Activated CD4-positive, alpha-beta T cell treated with anti-CD3 and anti-CD28 coated beads for 36 hours (primary cell): ENCODE measurements at regions not wholly inside any gene's neighbourhood (a gene's known extent, or its start where the extent isn't known, plus 50 kb on each side); places are given as distances from the start of the nearest gene placed in this dataset.

ENCODE experiments used
- ATAC-seq: fragments of 200-7000 bp; cut with Tn5 transposase; one replicate; pipeline ENCODE4 v1.10.0; 2021; ENCODE audit warnings: mild to moderate bottlenecking, moderate library complexity
- CTCF ChIA-PET: fragments of 350-600 bp; sonication (Branson Sonifier 250); formaldehyde crosslinking; loops from one replicate; lab custom pipeline; 2021; ENCODE audit warnings: antibody characterized with exemption; lab: Charles Lee
- POLR2A ChIA-PET: fragments of 350-600 bp; sonication (Branson Sonifier 250); formaldehyde crosslinking; loops from one replicate; lab custom pipeline; 2021; ENCODE audit warnings: antibody characterized with exemption, inconsistent platforms; lab: Charles Lee
- DNase-seq: peaks from one replicate; pipeline ENCODE4 v3.0.0-alpha.2; 2020
- H3K27ac Mint-ChIP-seq: one replicate; pipeline ENCODE4 v1.8.0; 2021; ENCODE audit warnings: mixed read lengths
- H3K27me3 Mint-ChIP-seq: one replicate; pipeline ENCODE4 v1.8.0; 2021; ENCODE audit warnings: mixed read lengths
- H3K36me3 Mint-ChIP-seq: one replicate; pipeline ENCODE4 v1.8.0; 2021; ENCODE audit warnings: low read depth, mixed read lengths
- H3K4me1 Mint-ChIP-seq: one replicate; pipeline ENCODE4 v1.8.0; 2021; ENCODE audit warnings: mixed read lengths
- H3K4me3 Mint-ChIP-seq: one replicate; pipeline ENCODE4 v1.8.0; 2021; ENCODE audit warnings: mild to moderate bottlenecking, moderate library complexity, mixed read lengths
- H3K9me3 Mint-ChIP-seq: one replicate; pipeline ENCODE4 v1.8.0; 2021; ENCODE audit warnings: low read depth, mixed read lengths
- intact Hi-C, 2 experiments: fragments of 100-400 bp; cut with DNase I in 1 of 2; cut with micrococcal nuclease in 1 of 2; formaldehyde crosslinking; loops; one replicate each; pipeline versions ENCODE4 v1.14.2 to v1.15.1; 2022 to 2024; cut with DNase I, micrococcal nuclease

- Mint-ChIP-seq H3K36me3 (no peaks in the 10 kb centered on the region), H3K27me3 (no peaks in the 10 kb centered on the region), H3K4me3 (no peak overlapping the region), H3K9me3 (no peaks in the 10 kb centered on the region), H3K27ac (no peak overlapping the region), H3K4me1 (peaks cover 8% of the 10 kb centered on the region)
- DNase-seq (no peak), ATAC-seq (peak; percentile 86)
- POLR2A ChIA-PET, result interaction anchor here (0.6 kb wide), 1 partner anchor 228 kb away, joined by 3 read pairs; no protein-coding TSS in a partner anchor
- intact Hi-C loops, result no loop called here
- CTCF ChIA-PET, result interaction anchor here (1.3 kb wide), 1 partner anchor 13 kb away, joined by 3 read pairs; no protein-coding TSS in a partner anchor
Measured at GRCh38 chr3:180188512-180189309, 152.0 kb upstream of the PEX5L start.

GRCh38 chr3:180189310-180189648 is 152.5 kb upstream of the PEX5L start:
- CTCF ChIA-PET, result no interaction called here
- intact Hi-C loops, result no loop called here
- DNase-seq, result peak; percentile 9
- peak; percentile 46 for ATAC-seq
- H3K4me3 Mint-ChIP-seq, result no peak overlapping the region
- no peaks in the 10 kb centered on the region for H3K36me3 Mint-ChIP-seq
- no peaks in the 10 kb centered on the region for H3K27me3 Mint-ChIP-seq
- POLR2A ChIA-PET, result interaction anchor here (0.6 kb wide), 1 partner anchor 229 kb away, joined by 3 read pairs; no protein-coding TSS in a partner anchor
- H3K27ac Mint-ChIP-seq, result no peak overlapping the region
- H3K9me3 Mint-ChIP-seq, result no peaks in the 10 kb centered on the region
- H3K4me1 Mint-ChIP-seq, result peaks cover 8% of the 10 kb centered on the region

- Mint-ChIP-seq H3K9me3 (no peaks in the 10 kb centered on the region), H3K27me3 (peaks cover 3% of the 10 kb centered on the region), H3K4me1 (no peaks in the 10 kb centered on the region), H3K4me3 (no peak overlapping the region), H3K27ac (no peak overlapping the region), H3K36me3 (no peaks in the 10 kb centered on the region)
- no peak for DNase-seq
- ChIA-PET POLR2A (no interaction called here), CTCF (no interaction called here)
- intact Hi-C loops, result no loop called here
- no peak for ATAC-seq
Measured at GRCh38 chr3:180196658-180197057, 159.9 kb upstream of the PEX5L start.

- H3K36me3 Mint-ChIP-seq, result no peaks in the 10 kb centered on the region
- H3K4me1 Mint-ChIP-seq, result no peaks in the 10 kb centered on the region
- CTCF ChIA-PET, result interaction anchor here (1.0 kb wide), 1 partner anchor 93 kb away, joined by 3 read pairs; no protein-coding TSS in a partner anchor
- DNase-seq, result no peak
- H3K4me3 Mint-ChIP-seq, result no peak overlapping the region
- POLR2A ChIA-PET, result no interaction called here
- no peaks in the 10 kb centered on the region for H3K9me3 Mint-ChIP-seq
- H3K27ac Mint-ChIP-seq, result no peak overlapping the region
- peaks cover 3% of the 10 kb centered on the region for H3K27me3 Mint-ChIP-seq
- ATAC-seq, result no peak
- intact Hi-C loops, result no loop called here
Measured at GRCh38 chr3:180199417-180199995, 162.8 kb upstream of the PEX5L start.

- no peaks in the 10 kb centered on the region for H3K27me3 Mint-ChIP-seq
- ChIA-PET POLR2A (no interaction called here), CTCF (no interaction called here)
- ATAC-seq, result no peak
- H3K9me3 Mint-ChIP-seq, result peaks cover 6% of the 10 kb centered on the region
- no peak overlapping the region for H3K27ac Mint-ChIP-seq
- no peaks in the 10 kb centered on the region for H3K4me1 Mint-ChIP-seq
- no peak for DNase-seq
- H3K36me3 Mint-ChIP-seq, result no peaks in the 10 kb centered on the region
- H3K4me3 Mint-ChIP-seq, result no peak overlapping the region
- intact Hi-C loops, result no loop called here
Measured at GRCh38 chr3:180215866-180216265, 179.1 kb upstream of the PEX5L start.

GRCh38 chr3:180223268-180223667 is 186.5 kb upstream of the PEX5L start:
- H3K4me3 Mint-ChIP-seq, result no peak overlapping the region
- H3K9me3 Mint-ChIP-seq, result peaks cover 13% of the 10 kb centered on the region
- no peaks in the 10 kb centered on the region for H3K27me3 Mint-ChIP-seq
- H3K4me1 Mint-ChIP-seq, result no peaks in the 10 kb centered on the region
- intact Hi-C loops, result no loop called here
- DNase-seq (no peak), ATAC-seq (no peak)
- H3K27ac Mint-ChIP-seq, result no peak overlapping the region
- POLR2A ChIA-PET, result no interaction called here
- no peaks in the 10 kb centered on the region for H3K36me3 Mint-ChIP-seq
- CTCF ChIA-PET, result interaction anchor here (0.7 kb wide), 1 partner anchor 54 kb away, joined by 3 read pairs; no protein-coding TSS in a partner anchor

- POLR2A ChIA-PET, result no interaction called here
- ATAC-seq, result no peak
- H3K36me3 Mint-ChIP-seq, result no peaks in the 10 kb centered on the region
- H3K27ac Mint-ChIP-seq, result no peak overlapping the region
- H3K9me3 Mint-ChIP-seq, result peaks cover 23% of the 10 kb centered on the region
- H3K4me3 Mint-ChIP-seq, result no peak overlapping the region
- no peaks in the 10 kb centered on the region for H3K4me1 Mint-ChIP-seq
- no peaks in the 10 kb centered on the region for H3K27me3 Mint-ChIP-seq
- no peak for DNase-seq
- intact Hi-C loops, result no loop called here
- CTCF ChIA-PET, result no interaction called here
Measured at GRCh38 chr3:180229113-180229512, 192.4 kb upstream of the PEX5L start.

GRCh38 chr3:180239939-180240338 is 203.2 kb upstream of the PEX5L start:
- H3K4me3 Mint-ChIP-seq, result no peak overlapping the region
- ChIA-PET CTCF (no interaction called here), POLR2A (no interaction called here)
- intact Hi-C loops, result no loop called here
- no peaks in the 10 kb centered on the region for H3K27me3 Mint-ChIP-seq
- no peak for DNase-seq
- H3K9me3 Mint-ChIP-seq, result peaks cover 4% of the 10 kb centered on the region
- H3K36me3 Mint-ChIP-seq, result peaks cover 1% of the 10 kb centered on the region
- H3K27ac Mint-ChIP-seq, result no peak overlapping the region
- ATAC-seq, result no peak
- no peaks in the 10 kb centered on the region for H3K4me1 Mint-ChIP-seq

- Mint-ChIP-seq H3K4me1 (no peaks in the 10 kb centered on the region), H3K9me3 (no peaks in the 10 kb centered on the region), H3K27me3 (peaks cover 3% of the 10 kb centered on the region), H3K27ac (no peak overlapping the region), H3K4me3 (no peak overlapping the region), H3K36me3 (no peaks in the 10 kb centered on the region)
- intact Hi-C loops, result no loop called here
- DNase-seq (no peak), ATAC-seq (no peak)
- ChIA-PET POLR2A (no interaction called here), CTCF (no interaction called here)
Measured at GRCh38 chr3:180246688-180247195, 210.0 kb upstream of the PEX5L start.

GRCh38 chr3:180250172-180250571 is 213.4 kb upstream of the PEX5L start:
- Mint-ChIP-seq H3K36me3 (no peaks in the 10 kb centered on the region), H3K27me3 (peaks cover 3% of the 10 kb centered on the region), H3K27ac (no peak overlapping the region), H3K4me1 (no peaks in the 10 kb centered on the region), H3K9me3 (no peaks in the 10 kb centered on the region), H3K4me3 (no peak overlapping the region)
- no peak for DNase-seq
- intact Hi-C loops, result no loop called here
- no peak for ATAC-seq
- POLR2A ChIA-PET, result no interaction called here
- CTCF ChIA-PET, result no interaction called here

GRCh38 chr3:180252683-180253082 is 215.9 kb upstream of the PEX5L start:
- Mint-ChIP-seq H3K27me3 (peaks cover 3% of the 10 kb centered on the region), H3K9me3 (no peaks in the 10 kb centered on the region), H3K27ac (no peak overlapping the region), H3K36me3 (no peaks in the 10 kb centered on the region), H3K4me3 (no peak overlapping the region), H3K4me1 (no peaks in the 10 kb centered on the region)
- intact Hi-C loops, result no loop called here
- no peak for DNase-seq
- ATAC-seq, result no peak
- ChIA-PET CTCF (no interaction called here), POLR2A (no interaction called here)

- DNase-seq, result no peak
- intact Hi-C loops, result no loop called here
- no peak for ATAC-seq
- Mint-ChIP-seq H3K36me3 (no peaks in the 10 kb centered on the region), H3K9me3 (no peaks in the 10 kb centered on the region), H3K27ac (no peak overlapping the region), H3K27me3 (peaks cover 3% of the 10 kb centered on the region), H3K4me1 (no peaks in the 10 kb centered on the region), H3K4me3 (no peak overlapping the region)
- CTCF ChIA-PET, result no interaction called here
- POLR2A ChIA-PET, result no interaction called here
Measured at GRCh38 chr3:180253283-180253682, 216.5 kb upstream of the PEX5L start.
